Omental fat pad (tissue), 3 donors: ENCODE measurements at regions not wholly inside any gene's neighbourhood (a gene's known extent, or its start where the extent isn't known, plus 50 kb on each side); places are given as distances from the start of the nearest gene placed in this dataset.
"Not testable (repeated sequence)": the region's sequence is repeated elsewhere in the genome, so short reads cannot be mapped to it uniquely, and the experiment has no call there.

ENCODE experiments used
- ATAC-seq: fragments of 150-250 bp; one replicate; pipeline ENCODE4 v1.9.1; 2016; ENCODE audit warnings: mild to moderate bottlenecking, moderate library complexity; ENCODE audit not compliant: low FRiP score
- DNase-seq: peaks from one replicate; pipeline ENCODE4 v3.0.0-alpha.2; 2019; ENCODE audit warnings: low spot score
- CTCF ChIP-seq, 3 donors: fragments of 450-650 bp; IDR thresholded peaks; one replicate each; pipeline ENCODE4 v1.5.1; 2016 to 2017; ENCODE audit warnings: antibody characterized with exemption in 3 of 3, mild to moderate bottlenecking in 3 of 3, moderate library complexity in 2 of 3

GRCh38 chr13:75960538-75960994 is 324.4 kb downstream of the LMO7 start:
- no peak for DNase-seq
- no peak for ATAC-seq
- TF ChIP-seq CTCF (IDR thresholded peaks at IDR 0.05), result no peak

GRCh38 chr13:75959861-75960481 is 323.8 kb downstream of the LMO7 start:
- DNase-seq (no peak), ATAC-seq (no peak)
- TF ChIP-seq CTCF (IDR thresholded peaks at IDR 0.05), result no peak

GRCh38 chr13:75953589-75953988 is 317.5 kb downstream of the LMO7 start:
- DNase-seq, ATAC-seq: not testable (repeated sequence)

GRCh38 chr13:75947448-75947847 is 311.3 kb downstream of the LMO7 start:
- DNase-seq (no peak), ATAC-seq (no peak)
- no peak for TF ChIP-seq CTCF (IDR thresholded peaks at IDR 0.05)

GRCh38 chr13:75946536-75947284 is 310.6 kb downstream of the LMO7 start:
- DNase-seq, result no peak
- ATAC-seq, result no peak
- TF ChIP-seq CTCF (IDR thresholded peaks at IDR 0.05), result no peak

GRCh38 chr13:75945841-75946482 is 309.8 kb downstream of the LMO7 start:
- no peak for TF ChIP-seq CTCF (IDR thresholded peaks at IDR 0.05)
- DNase-seq (no peak), ATAC-seq (no peak)

GRCh38 chr13:75938811-75939560 is 302.9 kb downstream of the LMO7 start:
- no peak for TF ChIP-seq CTCF (IDR thresholded peaks at IDR 0.05)
- DNase-seq (no peak), ATAC-seq (no peak)
